Frontal cortex (tissue), 3 donors: ENCODE measurements at regions not wholly inside any gene's neighbourhood (a gene's known extent, or its start where the extent isn't known, plus 50 kb on each side); places are given as distances from the start of the nearest gene placed in this dataset.
"Not testable (repeated sequence)": the region's sequence is repeated elsewhere in the genome, so short reads cannot be mapped to it uniquely, and the experiment has no call there.

ENCODE experiments used
- DNase-seq, 2 donors: peaks; one replicate each; pipeline ENCODE4 v3.0.0; 2012; ENCODE audit warnings: low spot score in 2 of 2
- FAIRE-seq: peaks from 2 replicates; lab custom pipeline; 2012; peaks lifted over from hg19 to GRCh38; lab: Jason Lieb, UNC
- donor health status: control.
- donor health status: control.
- donor health status: control.

- DNase-seq, result no peak
- no peak for FAIRE-seq
Measured at GRCh38 chr2:122329278-122329677, 573.8 kb downstream of the TSN start.

- no peak for DNase-seq
- no peak for FAIRE-seq
Measured at GRCh38 chr2:122333932-122334331, 578.5 kb downstream of the TSN start.

DNA sequence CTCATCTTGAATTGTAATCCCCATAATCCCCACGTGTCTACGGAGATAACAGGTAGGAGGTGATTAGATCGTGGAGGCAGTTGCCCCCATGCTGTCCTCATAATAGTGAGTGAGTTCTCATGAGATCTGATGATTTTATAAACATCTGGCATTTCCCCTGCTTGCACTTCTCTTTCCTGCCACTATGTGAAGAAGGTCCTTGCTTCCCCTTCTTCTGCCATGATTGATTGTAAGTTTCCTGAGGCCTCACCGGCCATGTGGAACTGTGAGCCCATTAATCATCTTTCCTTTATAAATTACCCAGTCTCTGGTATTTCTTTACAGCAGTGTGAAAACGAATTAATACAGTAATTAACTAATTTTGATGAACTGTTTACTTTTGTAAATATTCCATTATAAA is 582.5 kb downstream of the TSN start:
- no peak for FAIRE-seq
- DNase-seq, result no peak

DNA sequence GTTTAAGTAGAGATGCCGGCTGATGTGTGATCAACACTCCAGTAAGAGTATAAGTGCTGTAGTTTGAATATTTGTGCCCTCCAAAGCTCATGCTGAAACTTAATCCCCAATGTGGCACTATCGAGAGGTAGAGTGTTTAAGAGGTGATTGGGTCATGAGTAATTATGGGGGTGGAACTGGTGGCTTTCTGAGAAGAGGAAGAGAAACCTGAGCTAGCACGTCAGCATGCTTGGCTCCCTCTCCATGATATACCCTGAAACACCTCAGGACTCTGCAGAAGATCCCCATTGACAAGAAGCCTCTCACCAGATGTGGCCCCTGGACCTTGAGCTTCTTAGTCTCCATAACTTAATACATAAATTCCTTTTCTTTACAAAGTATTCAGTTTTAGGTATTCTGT is 584.8 kb downstream of the TSN start:
- no peak for DNase-seq
- FAIRE-seq, result no peak

GRCh38 chr2:122341007-122341406 is 585.6 kb downstream of the TSN start:
- DNase-seq (no peak), FAIRE-seq (no peak)

GRCh38 chr2:122352151-122352550 is 596.7 kb downstream of the TSN start:
- DNase-seq, FAIRE-seq: not testable (repeated sequence)

DNA sequence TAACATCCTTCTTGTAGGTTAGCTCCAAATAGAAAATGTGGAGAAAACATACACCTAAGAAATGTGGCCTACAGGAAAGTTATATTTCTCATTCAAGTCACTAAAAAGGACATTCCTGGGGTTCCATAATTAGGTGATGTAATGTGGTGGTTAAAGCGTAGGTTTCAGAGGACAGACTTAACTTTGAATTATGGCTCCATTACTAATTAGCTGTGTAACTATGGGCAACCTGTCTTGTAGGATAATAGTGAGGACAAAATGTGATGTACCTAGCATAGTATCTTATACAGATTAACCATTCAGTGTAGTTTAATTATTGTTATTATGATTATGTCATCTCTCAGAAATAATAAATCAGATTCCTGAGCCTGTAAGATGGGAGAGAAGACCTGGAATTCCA is 602.5 kb downstream of the TSN start:
- no peak for FAIRE-seq

GRCh38 chr2:122358729-122359128 is 603.3 kb downstream of the TSN start:
- no peak for DNase-seq
- FAIRE-seq, result no peak

More for the DNA sequence above, 602.5 kb downstream of the TSN start:
- DNase-seq, result no peak

DNA sequence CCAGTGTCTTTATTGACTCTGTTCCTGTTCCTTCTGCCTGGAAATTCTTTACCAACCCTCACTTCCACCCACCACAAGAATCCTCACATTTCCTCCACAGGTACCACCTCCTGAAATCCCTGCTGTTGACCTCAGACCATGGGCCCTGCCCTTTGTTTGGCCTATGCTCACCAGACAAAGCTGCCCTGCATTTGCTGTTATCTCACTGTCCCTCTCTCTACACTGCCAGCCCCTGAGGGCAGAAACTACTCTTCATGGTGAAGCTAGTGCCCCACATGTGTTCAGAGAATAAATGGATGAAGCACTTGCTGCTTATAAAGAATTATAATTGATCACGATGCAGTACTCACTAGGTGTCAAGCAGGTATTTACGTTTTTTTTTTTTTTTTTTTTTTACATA is 608.4 kb downstream of the TSN start:
- FAIRE-seq (no peak), DNase-seq (no peak)

DNA sequence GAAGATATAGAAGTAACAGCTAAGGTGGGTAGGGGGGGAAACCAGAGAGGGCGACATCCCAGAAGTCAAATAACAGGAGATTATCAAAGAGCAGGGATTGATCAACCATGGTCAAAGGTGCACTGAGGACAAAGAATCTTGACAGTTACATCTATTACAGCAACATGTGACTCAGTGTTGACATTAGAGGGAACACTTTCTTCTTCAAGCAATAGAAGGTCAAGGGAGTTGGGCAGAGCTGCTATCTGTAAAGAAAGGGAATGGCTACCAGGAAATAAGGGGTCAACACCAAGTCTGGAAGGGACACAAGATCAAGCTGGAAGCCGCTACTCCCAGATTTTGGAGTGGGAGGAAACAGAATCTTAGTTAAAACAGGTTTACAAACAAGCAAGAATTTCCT is 611.0 kb downstream of the TSN start:
- no peak for FAIRE-seq

DNA sequence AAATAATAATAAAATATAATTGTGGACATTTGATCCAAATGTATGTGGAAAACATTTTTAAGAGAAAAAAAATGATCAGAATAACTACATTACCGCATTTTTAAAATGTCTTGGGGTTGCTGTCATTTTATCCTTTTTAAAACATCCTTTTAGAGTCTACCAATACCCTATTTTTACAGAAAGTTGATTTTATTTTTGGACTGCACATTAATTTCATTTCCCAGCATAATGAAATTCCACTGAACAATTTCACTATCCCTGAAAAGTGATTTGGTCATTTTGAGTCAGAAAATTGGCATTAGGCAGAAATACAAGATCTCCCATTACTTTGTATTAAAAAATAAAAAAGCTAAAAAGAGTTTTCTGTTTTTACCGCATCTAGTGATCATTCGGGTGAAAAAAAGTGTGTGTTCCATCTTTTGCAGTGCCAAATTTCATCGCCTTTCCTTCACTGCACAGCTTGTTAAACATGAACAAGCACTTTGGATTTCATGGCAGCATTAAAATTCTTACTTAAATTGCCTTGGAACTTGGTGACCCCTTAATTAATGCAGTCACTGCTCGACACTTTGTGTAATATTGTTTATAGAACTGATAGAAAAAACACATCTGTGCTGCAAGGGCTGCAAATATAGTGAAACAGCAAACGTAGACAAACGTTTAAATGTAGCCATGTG is 611.7 kb downstream of the TSN start:
- no peak for DNase-seq
- FAIRE-seq, result no peak

More for the DNA sequence above, 611.0 kb downstream of the TSN start:
- no peak for DNase-seq

DNA sequence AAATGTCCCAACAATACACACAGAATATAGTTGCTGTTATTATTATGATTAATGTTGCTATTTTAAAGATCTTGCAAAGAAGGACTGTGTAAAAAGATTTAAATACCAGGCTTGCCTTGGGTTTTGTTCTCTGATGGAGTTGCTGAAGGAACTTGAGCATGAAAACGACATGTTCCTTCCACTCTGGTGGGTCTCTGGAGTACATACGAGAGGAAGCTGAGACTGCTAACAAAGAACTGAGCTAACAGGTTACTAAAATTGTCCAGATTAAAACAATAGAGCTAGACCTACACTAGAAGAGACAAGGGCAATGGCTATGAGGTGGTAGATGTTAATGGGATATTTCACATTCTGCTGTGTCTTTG is 612.2 kb downstream of the TSN start:
- DNase-seq (no peak), FAIRE-seq (no peak)

DNA sequence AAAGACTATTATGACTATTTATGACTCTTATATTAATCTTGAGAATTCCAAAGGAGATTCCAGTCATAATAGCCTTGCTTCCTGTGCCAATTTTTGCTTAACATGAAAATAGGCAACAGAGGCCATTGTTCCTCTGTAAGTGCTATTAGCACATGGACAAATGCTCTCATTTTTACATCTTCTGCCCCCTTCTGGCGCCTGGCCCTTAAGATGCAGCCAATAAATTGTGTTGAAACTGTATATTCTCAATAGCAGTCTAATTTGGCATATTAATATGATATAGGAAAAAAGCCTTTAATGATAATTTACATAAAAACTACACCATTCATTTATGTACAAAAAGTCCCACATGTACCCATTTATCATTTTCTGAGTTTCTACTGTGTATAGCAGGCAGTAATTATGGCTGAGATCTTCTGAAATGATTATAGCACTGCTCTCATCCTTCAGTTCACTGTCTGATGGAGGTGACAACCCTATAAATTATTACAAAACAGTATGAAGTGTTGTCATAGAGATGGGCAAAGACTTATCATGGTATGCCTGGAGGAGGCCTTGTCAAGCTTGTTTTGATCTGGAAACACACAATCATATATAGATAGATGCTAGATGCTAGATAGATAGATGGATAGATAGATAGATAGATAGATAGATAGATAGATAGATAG is 613.3 kb downstream of the TSN start:
- FAIRE-seq (no peak), DNase-seq (no peak)

DNA sequence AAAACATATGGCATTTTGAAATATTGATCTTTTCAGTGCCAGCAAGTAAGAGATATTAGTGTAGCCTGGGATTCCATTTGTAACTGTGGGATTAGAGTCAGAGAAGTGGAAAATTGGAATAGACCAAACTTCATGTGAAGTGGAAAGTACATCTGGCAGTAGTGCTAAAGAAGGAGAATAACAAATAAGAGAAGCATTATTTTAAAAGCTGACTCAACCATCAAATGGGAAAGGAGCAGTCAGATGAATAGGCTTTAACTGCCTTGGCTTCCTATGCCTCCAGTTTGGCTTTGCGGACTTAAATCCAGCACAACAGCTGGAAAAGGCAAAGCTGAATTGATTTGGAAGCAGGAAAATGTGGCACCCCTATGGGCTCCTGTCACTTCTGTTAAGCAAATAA is 623.1 kb downstream of the TSN start:
- DNase-seq (no peak), FAIRE-seq (no peak)

- FAIRE-seq (no peak), DNase-seq (no peak)
Measured at GRCh38 chr2:122384768-122385333, 629.4 kb downstream of the TSN start.

GRCh38 chr2:122388208-122388607 is 632.8 kb downstream of the TSN start:
- DNase-seq, result no peak
- FAIRE-seq, result no peak

DNA sequence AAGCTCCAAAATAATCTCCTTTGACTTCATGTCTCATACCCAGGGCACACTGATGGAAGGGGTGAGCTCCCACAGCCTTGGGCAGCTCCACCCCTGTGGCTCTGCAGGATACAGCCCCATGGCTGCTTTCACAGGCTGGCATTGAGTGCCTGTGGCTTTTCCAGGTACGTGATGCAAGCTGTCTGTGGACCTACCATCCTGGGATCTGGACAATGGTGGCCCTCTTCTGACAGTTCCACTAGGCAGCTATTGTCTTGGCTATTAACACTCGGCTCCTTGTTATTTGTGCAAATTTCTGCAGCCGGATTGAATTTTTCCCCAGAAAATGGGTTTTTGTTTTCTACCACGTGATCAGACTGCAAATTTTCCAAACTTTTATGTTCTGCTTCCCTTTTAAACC is 634.2 kb downstream of the TSN start:
- DNase-seq, result peak in 1 of 2 donors; percentile 6

GRCh38 chr2:122390406-122390805 is 635.0 kb downstream of the TSN start:
- no peak for DNase-seq
- FAIRE-seq, result no peak

More for the DNA sequence above, 634.2 kb downstream of the TSN start:
- FAIRE-seq, result peak; percentile 66

DNA sequence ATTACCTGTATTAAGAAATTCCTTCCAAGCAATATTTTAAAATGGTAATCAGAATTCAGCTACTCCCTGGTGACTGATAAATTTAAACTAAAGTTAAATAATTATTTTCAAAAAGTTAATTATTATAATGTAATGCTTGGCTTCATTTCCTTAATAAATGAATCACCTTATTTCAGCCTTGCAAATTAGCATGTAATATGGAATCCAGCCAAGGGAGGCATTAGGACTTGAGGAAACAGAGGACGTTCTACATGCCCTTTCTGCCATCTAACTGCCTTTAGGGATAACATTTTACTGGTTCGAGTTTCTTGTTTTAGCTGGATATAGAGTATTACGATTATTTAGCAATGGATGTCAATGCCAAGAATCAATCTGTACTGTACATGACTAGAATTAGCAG is 636.3 kb downstream of the TSN start:
- DNase-seq (no peak), FAIRE-seq (no peak)

GRCh38 chr2:122395687-122396086 is 640.2 kb downstream of the TSN start:
- FAIRE-seq (no peak), DNase-seq (no peak)

DNA sequence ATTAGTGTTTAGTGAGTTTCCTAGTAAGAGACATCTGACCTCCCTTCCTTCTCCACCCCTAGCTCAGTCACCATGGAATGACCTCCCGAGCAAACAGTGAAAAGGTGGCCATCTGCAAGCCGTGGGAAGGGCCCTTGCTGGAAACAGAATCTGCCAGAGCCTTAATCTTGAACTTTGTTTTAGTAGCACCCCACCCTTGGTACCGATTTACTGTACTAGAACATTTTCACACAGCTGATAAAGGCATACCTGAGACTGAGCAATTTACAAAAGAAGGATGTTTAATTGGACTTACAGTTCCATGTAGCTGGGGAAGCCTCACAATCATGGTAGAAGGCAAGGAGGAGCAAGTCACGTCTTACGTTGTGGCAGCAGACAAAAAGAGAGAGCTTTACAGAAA is 655.8 kb downstream of the TSN start:
- FAIRE-seq, result no peak
- no peak for DNase-seq

- FAIRE-seq (no peak), DNase-seq (no peak)
Measured at GRCh38 chr2:122412360-122412759, 656.9 kb downstream of the TSN start.
